OCI-LY1 (cell line): ENCODE measurements at regions not wholly inside any gene's neighbourhood (a gene's known extent, or its start where the extent isn't known, plus 50 kb on each side); places are given as distances from the start of the nearest gene placed in this dataset.

Source experiments
- H2AFZ ChIP-seq: fragments of 200-600 bp; sonication (generic), shearing (Covaris generic); 2 replicates; pipeline ENCODE4 v1.6.0; 2014; ENCODE audit warnings: antibody characterized with exemption, mild to moderate bottlenecking, low read length
- H3F3A ChIP-seq: fragments of 200-600 bp; sonication (generic), shearing (Covaris generic); 2 replicates; pipeline ENCODE4 v1.6.0; 2014; ENCODE audit warnings: mild to moderate bottlenecking, antibody characterized with exemption, low read length, moderate library complexity; ENCODE audit not compliant: insufficient read depth
- H3K27ac ChIP-seq: fragments of 200-600 bp; sonication (generic); 2 replicates; pipeline ENCODE4 v1.5.1; 2014; ENCODE audit warnings: low read length, mixed run types, mild to moderate bottlenecking, low read depth; ENCODE audit not compliant: poor library complexity, severe bottlenecking
- H3K27me3 ChIP-seq: fragments of 200-600 bp; sonication (generic); 2 replicates; pipeline ENCODE4 v1.6.0; 2014; ENCODE audit warnings: antibody characterized with exemption, mild to moderate bottlenecking, low read length, moderate library complexity; ENCODE audit not compliant: insufficient read depth
- H3K36me3 ChIP-seq: fragments of 200-600 bp; sonication (generic); 2 replicates; pipeline ENCODE4 v1.6.1; 2014; ENCODE audit warnings: mild to moderate bottlenecking, antibody characterized with exemption, low read length, moderate library complexity, mixed read lengths; ENCODE audit not compliant: insufficient read depth
- H3K4me1 ChIP-seq: fragments of 200-600 bp; sonication (generic); 2 replicates; pipeline ENCODE4 v1.5.1; 2014; ENCODE audit warnings: mild to moderate bottlenecking, low read length, moderate library complexity; ENCODE audit not compliant: insufficient read depth, severe bottlenecking
- H3K4me2 ChIP-seq: fragments of 200-600 bp; sonication (generic), shearing (Covaris generic); 2 replicates; pipeline ENCODE4 v1.6.1; 2014; ENCODE audit warnings: low read length
- H3K4me3 ChIP-seq: fragments of 200-600 bp; sonication (generic); 2 replicates; pipeline ENCODE4 v1.5.1; 2014; ENCODE audit warnings: low read length, low read depth, mild to moderate bottlenecking, mixed read lengths; ENCODE audit not compliant: poor library complexity, severe bottlenecking
- H3K79me2 ChIP-seq: fragments of 200-600 bp; shearing (Covaris generic); 2 replicates; pipeline ENCODE4 v1.6.1; 2016; ENCODE audit warnings: mixed run types, low read length, mixed read lengths; ENCODE audit not compliant: insufficient read depth
- H3K9ac ChIP-seq: fragments of 200-600 bp; sonication (generic), shearing (Covaris generic); 2 replicates; pipeline ENCODE4 v1.6.1; 2014; ENCODE audit warnings: mild to moderate bottlenecking, low read length, mixed read lengths
- H3K9me2 ChIP-seq: fragments of 200-600 bp; sonication (generic), shearing (Covaris generic); 2 replicates; pipeline ENCODE4 v1.6.1; 2014; ENCODE audit warnings: low read depth, mild to moderate bottlenecking, low read length, mixed read lengths
- H3K9me3 ChIP-seq: fragments of 200-600 bp; shearing (Covaris generic); 2 replicates; pipeline ENCODE4 v1.6.1; 2014; ENCODE audit warnings: low read length, mixed read lengths
- H4K20me1 ChIP-seq: fragments of 200-600 bp; sonication (generic), shearing (Covaris generic); 2 replicates; pipeline ENCODE4 v1.6.0; 2016; ENCODE audit warnings: mild to moderate bottlenecking, low read length; ENCODE audit not compliant: insufficient read depth
- EZH2 ChIP-seq: fragments of 200-600 bp; sonication (generic), shearing (Covaris generic); IDR thresholded peaks from 2 replicates; pipeline ENCODE4 v1.8.0; 2017; ENCODE audit warnings: borderline replicate concordance, mixed run types, mild to moderate bottlenecking, antibody characterized with exemption, low read length, moderate library complexity, mixed read lengths
- TF ChIP-seq, protein P1 (sequence below): fragments of 200-600 bp; sonication (generic), shearing (Covaris generic); IDR thresholded peaks from 2 replicates; pipeline ENCODE4 v1.5.1; 2017; ENCODE audit warnings: mild to moderate bottlenecking, antibody characterized with exemption, low read length, moderate library complexity, mixed read lengths

DNA sequence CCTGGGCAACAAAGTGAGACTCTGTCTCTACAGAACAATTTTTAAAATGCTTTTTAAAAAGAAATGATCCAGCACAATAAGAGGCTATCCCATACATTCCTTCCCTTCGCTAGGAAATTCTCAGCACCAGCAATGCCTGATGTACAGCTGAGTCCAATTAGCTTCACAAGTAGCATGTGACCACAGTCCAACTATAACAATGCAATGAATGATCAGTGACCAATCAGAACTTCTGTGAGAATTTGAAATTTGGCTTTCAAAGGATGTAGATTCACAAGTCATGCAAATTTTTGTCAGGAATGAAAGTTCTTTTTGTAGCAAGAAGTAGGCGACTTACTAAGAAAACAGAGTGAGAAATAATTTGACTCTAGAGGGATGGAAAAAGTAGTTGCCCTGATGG, 278.5 kb upstream of the UGT8 start:
- Histone ChIP-seq H3K27ac (no peak overlapping the region), H3K79me2 (no peaks in the 10 kb centered on the region), H2AFZ (no peak overlapping the region), H3K9me3 (no peaks in the 10 kb centered on the region), H3K36me3 (no peaks in the 10 kb centered on the region), H3K4me3 (no peak overlapping the region), H3K27me3 (no peaks in the 10 kb centered on the region), H3K4me1 (no peaks in the 10 kb centered on the region), H4K20me1 (no peaks in the 10 kb centered on the region), H3K9me2 (no peaks in the 10 kb centered on the region), H3F3A (no peaks in the 10 kb centered on the region), H3K4me2 (no peak overlapping the region), H3K9ac (no peak overlapping the region)
- TF ChIP-seq EZH2, result no peak
- TF ChIP-seq, protein P1, sequence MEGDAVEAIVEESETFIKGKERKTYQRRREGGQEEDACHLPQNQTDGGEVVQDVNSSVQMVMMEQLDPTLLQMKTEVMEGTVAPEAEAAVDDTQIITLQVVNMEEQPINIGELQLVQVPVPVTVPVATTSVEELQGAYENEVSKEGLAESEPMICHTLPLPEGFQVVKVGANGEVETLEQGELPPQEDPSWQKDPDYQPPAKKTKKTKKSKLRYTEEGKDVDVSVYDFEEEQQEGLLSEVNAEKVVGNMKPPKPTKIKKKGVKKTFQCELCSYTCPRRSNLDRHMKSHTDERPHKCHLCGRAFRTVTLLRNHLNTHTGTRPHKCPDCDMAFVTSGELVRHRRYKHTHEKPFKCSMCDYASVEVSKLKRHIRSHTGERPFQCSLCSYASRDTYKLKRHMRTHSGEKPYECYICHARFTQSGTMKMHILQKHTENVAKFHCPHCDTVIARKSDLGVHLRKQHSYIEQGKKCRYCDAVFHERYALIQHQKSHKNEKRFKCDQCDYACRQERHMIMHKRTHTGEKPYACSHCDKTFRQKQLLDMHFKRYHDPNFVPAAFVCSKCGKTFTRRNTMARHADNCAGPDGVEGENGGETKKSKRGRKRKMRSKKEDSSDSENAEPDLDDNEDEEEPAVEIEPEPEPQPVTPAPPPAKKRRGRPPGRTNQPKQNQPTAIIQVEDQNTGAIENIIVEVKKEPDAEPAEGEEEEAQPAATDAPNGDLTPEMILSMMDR, result no peak

DNA sequence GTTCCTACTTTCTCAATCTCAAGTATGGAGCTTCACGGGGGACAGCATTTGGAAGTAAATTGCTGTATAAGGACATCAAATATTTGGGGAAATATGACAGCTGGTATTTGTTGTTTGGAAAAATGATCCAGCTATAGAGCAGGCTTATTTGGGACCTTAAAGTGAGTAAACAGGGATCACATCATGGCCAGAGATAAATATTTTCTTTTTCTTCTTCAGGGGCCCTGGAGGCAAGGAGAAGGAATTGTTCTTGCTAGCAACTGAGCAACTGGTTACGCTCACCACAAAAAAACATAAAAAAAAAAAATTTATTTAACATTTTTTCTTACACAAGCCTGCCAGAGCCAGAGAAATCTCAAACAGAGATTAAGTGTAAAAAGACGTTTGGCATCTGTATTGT, 277.2 kb upstream of the UGT8 start:
- Histone ChIP-seq H3K4me2 (no peak overlapping the region), H3K79me2 (no peaks in the 10 kb centered on the region), H3K9ac (no peak overlapping the region), H3K27ac (no peak overlapping the region), H3K9me2 (no peaks in the 10 kb centered on the region), H4K20me1 (no peaks in the 10 kb centered on the region), H3K9me3 (no peaks in the 10 kb centered on the region), H3K4me3 (no peak overlapping the region), H3F3A (no peaks in the 10 kb centered on the region), H3K36me3 (no peaks in the 10 kb centered on the region), H2AFZ (no peak overlapping the region), H3K4me1 (no peaks in the 10 kb centered on the region), H3K27me3 (no peaks in the 10 kb centered on the region)
- no peak for TF ChIP-seq EZH2
- TF ChIP-seq, protein P1, result no peak

DNA sequence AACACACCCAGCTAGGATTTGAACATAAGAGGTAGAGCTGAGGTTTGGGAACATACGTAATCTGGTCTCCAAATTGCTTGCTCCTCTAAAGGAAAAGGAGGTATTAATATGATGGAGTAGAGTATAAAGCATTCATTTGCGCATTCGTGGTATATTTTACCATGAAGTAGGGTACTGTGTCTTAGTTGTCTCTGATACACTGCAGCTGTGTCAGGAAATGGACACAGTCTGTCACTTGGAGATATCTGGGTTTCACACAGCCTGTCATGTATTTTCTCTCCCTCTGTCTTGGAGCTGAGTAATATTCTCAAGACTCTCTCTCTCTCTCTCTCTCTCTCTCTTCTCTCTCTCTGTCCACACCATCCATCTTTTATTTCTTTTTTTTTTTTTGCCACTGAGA, 274.8 kb upstream of the UGT8 start:
- no peak overlapping the region for H3K4me3 ChIP-seq
- no peaks in the 10 kb centered on the region for H3K9me2 ChIP-seq
- no peak for TF ChIP-seq EZH2
- TF ChIP-seq, protein P1, result no peak
- H3K27ac ChIP-seq, result no peak overlapping the region
- H3K4me1 ChIP-seq, result no peaks in the 10 kb centered on the region
- no peaks in the 10 kb centered on the region for H3K79me2 ChIP-seq
- H3K36me3 ChIP-seq, result no peaks in the 10 kb centered on the region
- no peak overlapping the region for H2AFZ ChIP-seq
- H3K9me3 ChIP-seq, result no peaks in the 10 kb centered on the region
- H3F3A ChIP-seq, result no peaks in the 10 kb centered on the region
- no peak overlapping the region for H3K4me2 ChIP-seq
- no peaks in the 10 kb centered on the region for H3K27me3 ChIP-seq
- H3K9ac ChIP-seq, result no peak overlapping the region
- no peaks in the 10 kb centered on the region for H4K20me1 ChIP-seq
